Suppressor macrophage treated with lipopolysaccharide for 1 hour (primary cell): ENCODE measurements at regions not wholly inside any gene's neighbourhood (a gene's known extent, or its start where the extent isn't known, plus 50 kb on each side); places are given as distances from the start of the nearest gene placed in this dataset.

Source experiments
- DNase-seq, 3 donors: peaks; one replicate each; pipeline ENCODE4 v3.0.0-alpha.2; 2020 to 2022

- no peak for DNase-seq
Measured at GRCh38 chr9:135032041-135032835, 55.2 kb upstream of the OLFM1 start.

- no peak for DNase-seq
Measured at GRCh38 chr9:135032868-135033460, 54.5 kb upstream of the OLFM1 start.

GRCh38 chr9:135033487-135033886 lies 54.0 kb upstream of the OLFM1 start:
- DNase-seq = no peak

GRCh38 chr9:135034106-135034505 lies 53.4 kb upstream of the OLFM1 start:
- DNase-seq = no peak

GRCh38 chr9:135035781-135036760 lies 51.4 kb upstream of the OLFM1 start:
- no peak for DNase-seq

GRCh38 chr9:135036861-135037465 lies 50.5 kb upstream of the OLFM1 start:
- no peak for DNase-seq

- no peak for DNase-seq
Measured at GRCh38 chr9:135037521-135038250, 49.8 kb upstream of the OLFM1 start.
